Stimulated activated CD4-positive, alpha-beta T cell treated with anti-CD3 and anti-CD28 coated beads, Interleukin-1b, Interleukin-23, amount 100 ng/mL, for 48 hours (primary cell): ENCODE measurements at regions not wholly inside any gene's neighbourhood (a gene's known extent, or its start where the extent isn't known, plus 50 kb on each side); places are given as distances from the start of the nearest gene placed in this dataset.
"Not testable (repeated sequence)": the region's sequence is repeated elsewhere in the genome, so short reads cannot be mapped to it uniquely, and the experiment has no call there.

ENCODE experiments used
- DNase-seq: peaks from one replicate; pipeline ENCODE4 v3.0.0-alpha.2; 2020

DNA sequence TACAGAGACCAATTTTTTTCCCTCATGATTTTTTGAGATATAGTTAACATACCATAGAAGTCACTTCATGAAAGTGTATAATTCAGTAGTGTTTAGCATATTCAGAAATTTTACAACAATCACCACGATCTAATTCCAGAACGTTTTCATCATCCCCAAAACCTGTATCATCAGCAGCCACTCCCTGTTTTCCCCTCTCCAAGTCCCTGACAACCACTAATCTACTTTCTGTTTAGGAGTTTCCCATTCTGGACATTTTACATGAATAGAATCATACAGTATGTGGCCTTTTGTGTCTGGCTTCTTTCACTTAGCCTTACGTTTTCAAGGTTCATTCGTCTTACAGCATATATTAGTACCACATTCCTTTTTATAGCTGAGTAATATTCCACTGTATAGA lies 204.2 kb upstream of the PLD5 start:
- no peak for DNase-seq

DNA sequence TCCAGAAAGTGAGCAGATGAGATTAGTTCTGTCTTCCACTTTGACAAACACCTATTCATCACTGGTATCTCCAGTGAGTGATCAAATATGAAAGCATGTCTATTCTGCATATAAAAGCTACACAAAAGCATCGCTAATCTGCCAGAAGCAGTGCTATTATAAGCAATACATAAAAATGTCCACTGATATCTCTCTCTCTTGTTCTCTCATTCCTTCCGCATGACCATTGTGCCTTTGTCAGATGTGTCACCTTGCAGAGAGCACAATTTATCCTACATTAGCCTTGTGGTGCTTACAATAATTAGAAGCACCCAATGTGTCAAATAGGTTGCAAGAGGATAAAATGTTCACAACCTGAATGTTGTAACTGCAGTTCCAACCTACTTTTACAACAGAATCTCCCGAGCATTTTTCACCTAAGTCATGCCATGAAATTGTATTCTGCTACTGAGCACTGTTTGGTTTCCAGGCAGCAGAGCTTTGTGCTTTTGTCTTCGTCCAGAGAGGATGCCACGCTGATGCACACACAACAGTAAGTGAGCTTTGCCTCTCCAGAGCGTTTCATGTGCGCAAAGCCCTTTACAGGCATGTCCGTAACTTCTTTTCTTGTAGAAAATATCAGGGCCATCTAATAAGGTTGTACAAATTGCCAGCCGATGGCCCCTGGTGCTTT lies 198.7 kb upstream of the PLD5 start:
- no peak for DNase-seq

DNA sequence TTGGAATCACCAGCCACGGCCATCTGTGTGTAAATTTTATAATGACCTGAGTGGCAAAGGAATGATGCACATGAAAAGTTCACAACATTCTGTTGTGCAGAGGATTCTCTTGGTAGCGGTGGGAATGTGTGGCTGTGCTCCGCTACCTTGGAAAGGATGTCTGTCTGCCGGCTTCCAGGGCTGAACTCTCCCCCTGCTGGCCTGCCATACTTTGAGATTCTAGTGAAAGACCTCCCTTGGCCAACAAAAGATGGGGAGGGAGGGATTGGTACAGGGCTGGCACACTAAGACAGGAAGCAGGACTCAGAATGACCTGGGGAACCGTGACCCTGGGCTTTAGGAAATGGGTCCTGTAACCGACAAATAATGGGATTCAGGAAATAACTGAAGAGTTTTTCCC lies 194.5 kb upstream of the PLD5 start:
- no peak for DNase-seq

DNA sequence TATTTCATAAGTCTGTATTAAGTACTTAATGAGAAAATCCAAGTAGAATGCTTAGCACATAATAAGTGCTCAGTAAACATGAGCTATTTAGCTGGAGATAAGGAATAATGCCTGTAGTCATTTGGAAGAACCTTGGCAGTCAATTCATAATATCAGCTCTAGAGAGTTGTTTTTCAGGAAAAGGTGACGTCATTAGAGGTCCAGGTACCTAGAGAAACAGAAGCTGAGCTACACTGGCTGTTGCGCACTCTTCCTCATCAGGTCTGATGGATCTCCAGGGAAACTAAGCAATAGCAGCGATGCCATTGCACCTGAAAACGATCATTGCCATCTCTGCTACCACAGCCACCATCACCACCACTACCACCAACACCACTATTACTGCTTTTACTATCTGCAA lies 187.8 kb upstream of the PLD5 start:
- no peak for DNase-seq

DNA sequence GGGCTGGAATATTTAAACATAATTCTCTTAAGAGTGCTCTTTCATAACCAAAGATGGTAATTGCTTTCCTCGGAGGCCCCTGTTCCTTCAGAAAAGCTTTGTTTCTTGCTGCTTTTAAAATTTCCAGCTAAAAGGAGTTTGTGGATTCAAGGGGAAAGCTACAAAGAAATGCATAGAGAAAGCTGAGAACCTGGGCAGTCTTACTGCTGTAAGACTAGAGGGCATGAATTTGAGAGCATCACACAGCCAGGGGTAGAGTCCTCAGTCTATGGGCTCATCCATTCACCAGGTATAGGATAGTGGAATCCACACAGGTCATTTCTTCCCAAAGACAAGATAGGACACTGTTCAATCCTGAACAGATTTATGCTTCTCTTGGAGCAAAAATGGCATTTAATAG lies 186.3 kb upstream of the PLD5 start:
- DNase-seq = no peak

DNA sequence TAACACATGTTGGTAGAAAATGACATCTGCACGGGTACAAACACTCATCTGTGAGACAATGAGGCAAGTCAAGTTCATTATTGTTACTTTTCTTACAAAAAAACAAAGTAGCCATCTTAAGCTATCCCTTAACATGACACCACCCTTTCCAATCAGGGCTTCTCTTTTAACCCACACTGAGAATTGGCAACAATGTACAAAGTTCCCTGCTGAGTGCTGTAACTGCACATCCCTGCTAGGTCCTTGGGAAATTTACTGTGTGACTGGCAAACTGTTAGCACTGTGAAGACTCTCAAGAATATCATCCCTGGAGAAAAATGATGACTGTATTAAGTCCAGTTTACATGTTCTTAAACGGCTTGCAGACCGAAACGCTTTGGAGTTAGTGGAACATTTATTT lies 185.8 kb upstream of the PLD5 start:
- no peak for DNase-seq

DNA sequence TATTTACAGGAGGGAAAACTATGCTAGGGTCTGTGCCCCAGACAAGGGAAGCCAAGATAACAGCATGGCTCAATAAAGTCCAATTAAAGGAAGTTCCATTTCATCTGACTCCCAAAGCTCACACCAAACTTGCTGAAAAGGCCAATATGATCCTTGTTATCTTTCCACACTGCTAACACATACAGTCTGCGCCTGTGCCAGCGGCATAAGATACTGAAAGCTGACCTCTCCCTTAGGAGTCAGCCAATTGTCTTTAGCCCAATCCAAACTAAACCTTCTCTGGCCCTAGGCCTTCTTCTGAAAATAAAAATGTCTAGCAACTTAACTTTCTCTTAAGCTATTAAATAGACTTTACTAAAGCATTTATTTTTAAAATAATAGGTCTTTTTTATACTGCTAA lies 179.0 kb upstream of the PLD5 start:
- DNase-seq = no peak

DNA sequence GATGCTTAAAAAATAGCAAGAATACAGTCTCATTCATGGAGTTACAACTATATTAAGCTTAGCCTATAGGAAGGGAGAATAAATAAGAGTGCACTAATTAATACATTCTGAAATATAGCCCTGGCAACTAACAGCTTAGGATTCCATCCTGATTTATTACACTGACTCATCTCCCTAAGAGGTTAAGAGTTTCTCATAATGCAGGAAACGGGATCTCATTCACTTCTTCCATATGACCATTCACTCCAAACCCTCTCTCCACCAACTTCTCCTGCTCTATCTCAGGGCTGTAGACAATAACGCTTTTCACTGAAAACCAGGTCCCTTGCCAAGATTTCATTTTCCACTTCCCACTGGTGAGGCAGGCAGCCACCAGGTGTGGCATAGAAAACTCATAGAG lies 168.5 kb upstream of the PLD5 start:
- no peak for DNase-seq

DNA sequence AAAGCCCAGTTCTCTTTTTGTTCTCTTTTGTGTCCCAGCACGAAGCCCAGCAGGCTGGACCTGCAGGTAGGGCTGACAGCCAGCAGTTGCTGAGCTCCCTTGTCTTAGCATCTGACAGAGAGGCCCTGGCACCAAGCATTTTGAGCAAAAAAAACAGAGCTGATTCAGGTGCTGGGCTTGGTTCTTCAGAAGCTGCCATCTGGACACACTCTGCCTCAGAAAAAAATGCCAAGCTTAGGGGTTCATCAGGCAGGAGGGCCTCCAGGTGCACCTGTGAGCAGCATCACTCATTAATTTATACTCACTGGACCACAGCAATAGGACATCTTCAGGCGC lies 167.1 kb upstream of the PLD5 start:
- DNase-seq = no peak

DNA sequence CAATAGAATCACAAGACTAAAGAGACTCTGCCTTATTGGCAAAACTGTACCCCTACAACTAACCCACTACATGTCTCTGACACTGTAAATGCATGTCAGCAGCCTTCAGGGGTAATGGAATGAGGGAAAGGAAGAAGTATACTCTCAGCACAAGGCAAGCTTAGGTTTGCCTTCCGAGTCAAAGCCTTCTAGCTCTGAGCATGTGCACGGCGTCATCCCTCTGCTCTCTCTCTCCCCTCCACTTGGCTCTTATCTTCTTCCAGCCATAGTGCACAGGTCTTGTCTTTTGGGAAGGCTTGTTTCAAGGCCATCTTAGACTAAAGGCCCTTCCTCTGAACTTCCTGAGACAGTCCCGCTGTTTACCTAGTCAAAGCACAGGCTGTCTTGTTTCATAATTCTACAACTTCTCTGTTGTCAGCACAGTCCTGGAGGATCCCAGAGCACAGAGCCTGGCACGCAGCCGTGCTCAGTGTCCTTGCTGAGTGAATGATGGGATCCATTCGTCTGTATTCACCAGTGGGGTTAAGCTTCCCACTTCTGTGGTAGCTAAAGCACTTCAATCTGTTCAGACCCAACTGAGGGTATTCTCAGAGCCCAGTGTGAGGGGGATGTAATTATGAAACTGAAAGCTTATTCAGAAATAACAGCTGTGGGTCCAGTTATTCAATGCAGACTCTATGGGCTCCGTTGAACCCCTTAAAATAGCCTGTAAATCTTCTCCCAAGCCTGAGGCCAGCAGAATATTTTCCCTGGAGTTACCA lies 166.5 kb upstream of the PLD5 start:
- DNase-seq = no peak

DNA sequence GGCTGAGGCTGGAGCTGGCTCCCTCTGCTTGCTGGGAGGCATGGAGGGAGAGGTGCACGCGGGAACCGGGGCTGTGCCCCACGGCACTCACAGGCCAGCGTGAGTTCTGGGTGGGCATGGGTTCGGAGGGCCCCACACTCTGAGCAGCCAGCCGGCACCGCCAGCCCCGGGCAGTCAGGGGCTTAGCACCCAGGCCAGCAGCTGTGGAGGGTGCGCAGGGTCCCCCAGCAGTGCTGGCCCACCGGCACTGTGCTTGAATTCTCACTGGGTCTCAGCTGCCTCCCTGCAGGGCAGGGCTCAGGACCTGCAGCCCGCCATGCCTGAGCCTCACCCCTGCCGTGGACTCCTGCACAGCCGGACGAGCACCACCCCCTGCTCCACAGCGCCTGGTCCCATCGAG lies 164.9 kb upstream of the PLD5 start:
- DNase-seq = no peak

DNA sequence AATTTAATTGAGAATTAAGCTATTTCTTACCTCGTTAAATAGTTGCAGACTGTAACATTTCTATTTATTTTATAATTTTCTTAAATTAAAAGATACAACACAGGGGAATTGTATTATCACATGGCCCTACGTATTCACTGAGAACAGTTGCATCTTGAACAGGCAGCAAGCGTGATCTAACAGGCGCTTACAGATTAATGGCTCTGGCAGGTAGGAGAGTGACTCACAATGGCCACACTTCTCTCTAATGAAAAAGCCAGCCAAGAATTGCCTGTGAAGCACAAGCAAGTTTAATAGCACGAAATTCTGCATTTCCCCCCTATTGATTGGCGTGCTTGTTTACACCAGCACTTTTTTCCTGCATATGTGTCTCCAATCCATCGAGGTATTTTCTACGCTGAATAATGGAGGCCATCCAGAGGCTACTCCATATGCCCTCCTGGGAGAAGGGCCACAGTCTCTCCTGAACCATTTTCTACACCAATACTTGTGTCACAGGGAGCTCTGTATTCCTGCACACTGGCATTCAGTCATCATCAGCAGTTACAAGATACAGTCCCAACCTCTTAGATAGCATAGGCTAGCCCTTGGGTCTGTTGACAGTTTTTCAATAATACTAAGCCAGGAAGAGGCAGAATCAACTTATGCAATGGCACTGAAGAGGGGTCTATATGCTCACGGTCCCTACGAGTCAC lies 150.6 kb upstream of the PLD5 start:
- DNase-seq = no peak

DNA sequence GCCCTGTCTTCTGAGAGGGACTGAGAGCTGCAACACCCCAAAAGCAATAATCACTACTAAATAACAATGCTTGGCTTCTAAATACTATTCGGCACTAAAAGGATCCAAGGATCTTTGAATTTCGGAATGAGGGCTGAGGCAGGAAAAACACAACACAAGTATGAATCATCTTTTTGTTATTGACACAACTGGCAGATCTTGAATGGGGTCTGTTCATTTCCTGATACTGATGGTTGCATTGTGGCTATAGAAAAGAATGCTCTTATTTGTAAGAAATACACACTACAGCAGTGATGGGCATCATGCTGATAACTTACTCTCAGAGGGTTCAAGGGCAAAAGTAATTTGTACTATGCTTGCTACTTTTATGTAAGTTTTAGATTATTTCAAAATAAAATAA lies 149.2 kb upstream of the PLD5 start:
- no peak for DNase-seq

DNA sequence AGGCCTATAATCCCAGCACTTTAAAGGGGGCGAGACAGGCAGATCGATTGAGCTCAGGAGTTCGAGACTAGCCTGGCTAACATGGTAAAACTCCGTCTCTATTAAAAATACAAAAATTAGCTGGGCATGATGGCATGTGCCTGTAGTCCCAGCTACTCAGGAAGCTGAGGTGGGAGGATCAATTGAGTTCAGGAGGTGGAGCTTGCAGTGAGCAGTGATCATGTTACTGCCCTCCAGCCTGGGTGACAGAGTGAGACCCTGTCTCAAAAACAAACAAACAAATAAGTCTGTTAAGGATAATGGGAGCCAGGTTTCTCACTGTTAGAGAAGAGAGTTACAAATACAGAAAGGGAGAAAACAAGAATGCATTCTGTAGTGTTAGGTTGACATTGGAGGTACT lies 148.7 kb upstream of the PLD5 start:
- DNase-seq = not testable (repeated sequence)

DNA sequence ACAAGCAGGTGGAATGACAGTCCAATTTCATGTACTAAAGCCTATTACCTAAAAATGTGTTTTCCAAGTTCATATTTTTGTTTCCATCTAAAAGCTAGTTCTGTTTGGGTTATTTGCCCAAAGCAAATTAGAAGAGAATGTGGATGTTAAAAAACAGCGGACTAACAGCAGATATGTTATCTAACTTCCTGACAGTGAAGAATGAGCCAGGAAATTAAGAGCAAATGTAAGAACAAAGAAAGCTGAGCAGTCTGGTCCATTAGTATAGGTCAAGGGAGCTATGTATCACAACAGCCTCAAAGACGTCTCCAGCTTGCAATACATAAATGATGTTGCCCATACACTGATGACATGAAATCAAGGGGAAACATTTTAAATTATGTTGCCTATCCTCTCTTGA lies 145.5 kb upstream of the PLD5 start:
- DNase-seq = no peak

DNA sequence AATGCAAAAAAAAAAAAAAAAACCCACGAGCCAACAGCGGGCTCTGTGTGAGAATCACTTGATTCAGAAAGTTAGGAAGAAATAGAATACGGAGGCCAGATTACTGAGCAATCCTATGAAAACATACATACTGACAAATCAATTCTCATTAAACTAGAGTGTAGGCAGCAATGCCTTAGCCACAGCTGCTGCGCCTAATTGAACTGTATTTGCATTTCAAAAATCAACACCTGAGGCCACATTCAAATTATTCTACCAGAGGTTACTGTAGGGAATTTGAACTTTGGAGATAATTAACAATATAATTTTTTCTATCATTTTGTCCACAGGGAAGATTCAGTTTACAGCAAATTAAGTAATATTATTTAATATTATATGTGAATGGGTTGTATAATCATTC lies 138.4 kb upstream of the PLD5 start:
- no peak for DNase-seq

DNA sequence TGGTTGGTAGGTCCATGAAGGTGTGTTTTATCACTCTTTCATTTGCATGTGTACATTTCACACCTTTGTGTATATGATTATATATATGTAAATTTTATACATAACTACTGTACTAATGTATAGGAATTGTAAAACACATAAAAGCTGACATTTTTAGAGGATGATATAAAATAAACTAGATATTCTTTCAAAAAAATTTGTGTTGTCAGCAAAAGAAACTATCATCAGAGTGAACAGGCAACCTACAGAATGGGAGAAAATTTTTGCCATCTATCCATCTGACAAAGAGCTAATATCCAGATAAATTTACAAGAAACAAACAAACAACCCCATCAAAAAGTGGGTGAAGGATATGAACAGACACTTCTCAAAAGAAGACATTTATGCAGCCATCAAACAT lies 129.3 kb upstream of the PLD5 start:
- not testable (repeated sequence) for DNase-seq

DNA sequence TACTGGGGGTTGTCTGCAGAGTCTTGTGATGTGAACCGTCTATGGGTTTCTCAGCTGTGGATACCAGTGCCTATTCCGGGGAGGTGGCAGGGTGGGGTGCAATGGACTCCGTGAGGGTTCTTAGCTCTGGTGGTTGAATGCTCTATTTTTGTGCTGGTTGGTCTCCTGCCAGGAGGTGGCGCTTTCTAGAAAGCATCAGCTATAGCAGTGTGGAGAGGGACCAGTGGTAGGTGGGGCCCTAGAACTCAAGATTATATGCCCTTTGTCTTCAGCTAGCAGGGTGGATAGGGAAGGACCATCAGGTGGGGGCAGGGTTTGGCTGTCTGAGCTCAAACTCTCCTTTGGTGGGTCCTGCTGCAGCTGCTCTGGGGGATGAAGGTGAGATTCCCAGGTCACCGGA lies 127.3 kb upstream of the PLD5 start:
- DNase-seq = no peak

DNA sequence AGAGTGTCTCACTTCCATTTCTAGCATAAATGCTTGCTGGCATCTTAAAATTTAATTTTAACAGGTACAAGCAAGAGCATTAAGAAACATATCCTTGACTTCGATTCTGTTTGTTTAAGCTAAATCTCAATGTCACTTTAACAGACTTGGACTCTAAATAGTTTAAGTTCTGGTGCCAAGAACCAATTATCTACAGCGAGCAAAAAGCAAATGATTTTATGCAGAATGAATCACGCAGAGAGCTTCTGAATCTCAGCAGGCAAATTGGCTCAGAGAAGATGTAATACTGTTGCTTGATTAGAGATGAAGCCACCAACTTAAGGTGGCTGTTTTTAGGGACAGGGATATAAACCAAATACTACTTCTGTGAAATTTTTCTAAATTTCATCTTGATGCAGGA lies 117.0 kb upstream of the PLD5 start:
- no peak for DNase-seq

DNA sequence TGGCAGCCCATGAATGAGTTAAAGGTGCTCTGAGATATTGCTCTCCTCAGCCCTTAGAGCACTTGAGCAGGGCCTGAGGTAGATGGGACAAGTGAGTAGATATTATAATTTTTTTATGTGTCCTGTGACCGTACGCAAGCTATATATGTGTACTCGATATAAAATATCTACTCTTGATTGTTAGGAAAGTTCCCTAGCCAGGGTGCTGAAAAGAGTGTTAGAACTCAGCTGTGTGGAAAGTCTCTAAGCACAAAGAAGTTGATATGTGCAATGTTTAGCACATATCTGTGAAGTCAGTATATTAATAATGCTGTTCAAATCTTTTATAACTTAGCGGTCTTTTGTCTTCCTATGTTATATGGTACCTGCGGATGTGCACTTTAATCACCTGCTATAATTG lies 114.6 kb upstream of the PLD5 start:
- no peak for DNase-seq

DNA sequence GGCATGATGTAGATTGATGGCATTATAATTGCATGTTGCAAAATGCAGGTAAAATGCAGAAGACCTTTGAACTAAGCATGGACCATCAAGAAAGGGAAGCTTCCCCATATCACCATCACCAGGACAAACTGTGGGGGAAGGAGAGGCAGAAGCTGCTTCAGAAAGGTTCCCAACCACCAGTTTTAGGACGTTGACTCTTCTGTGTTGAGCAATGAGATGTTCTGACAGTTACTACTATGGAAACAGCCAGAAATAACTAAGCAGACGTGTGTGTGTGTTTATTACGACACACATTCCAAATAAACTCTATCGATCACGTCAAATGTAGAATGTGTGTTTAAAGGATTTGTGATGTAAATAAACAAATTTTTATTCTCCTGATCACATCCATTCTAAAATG lies 110.2 kb upstream of the PLD5 start:
- DNase-seq = no peak

DNA sequence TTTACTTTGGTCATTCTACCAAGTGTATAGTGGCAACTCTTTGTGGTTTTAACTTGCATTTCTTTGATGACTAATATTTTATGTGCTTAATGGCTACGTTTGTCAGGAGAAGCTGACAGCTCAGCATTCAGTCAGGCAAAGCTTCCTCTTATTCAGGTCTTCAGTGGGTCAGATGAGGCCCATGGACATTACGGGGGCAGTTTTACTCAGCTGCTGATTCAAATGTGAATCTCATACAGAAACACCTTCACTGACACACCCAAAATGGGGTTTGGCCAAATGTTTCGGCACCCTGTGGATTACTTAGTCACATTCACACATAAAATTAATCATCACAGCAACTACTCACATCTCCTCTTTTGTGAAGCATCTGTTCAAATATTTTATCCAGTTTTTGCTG lies 104.9 kb upstream of the PLD5 start:
- no peak for DNase-seq

DNA sequence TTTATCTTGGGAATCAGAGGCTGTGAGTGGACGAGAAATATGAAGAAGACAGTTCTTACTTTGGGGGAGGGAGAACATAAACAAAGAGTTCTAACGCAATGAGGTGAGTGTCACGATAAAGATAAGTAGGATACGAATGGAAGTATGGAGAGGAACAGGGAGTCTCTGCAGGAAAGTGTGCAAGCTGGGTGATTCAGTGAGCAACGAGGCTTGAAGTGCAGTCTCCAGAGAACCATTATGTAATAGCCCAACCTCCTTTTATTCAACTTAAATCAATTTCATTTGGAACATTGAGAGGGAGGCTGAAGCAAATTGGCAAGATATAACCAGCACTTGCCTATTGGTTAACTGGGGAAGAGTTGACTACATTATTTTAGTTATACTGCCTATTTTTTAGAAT lies 99.3 kb upstream of the PLD5 start:
- DNase-seq = no peak

DNA sequence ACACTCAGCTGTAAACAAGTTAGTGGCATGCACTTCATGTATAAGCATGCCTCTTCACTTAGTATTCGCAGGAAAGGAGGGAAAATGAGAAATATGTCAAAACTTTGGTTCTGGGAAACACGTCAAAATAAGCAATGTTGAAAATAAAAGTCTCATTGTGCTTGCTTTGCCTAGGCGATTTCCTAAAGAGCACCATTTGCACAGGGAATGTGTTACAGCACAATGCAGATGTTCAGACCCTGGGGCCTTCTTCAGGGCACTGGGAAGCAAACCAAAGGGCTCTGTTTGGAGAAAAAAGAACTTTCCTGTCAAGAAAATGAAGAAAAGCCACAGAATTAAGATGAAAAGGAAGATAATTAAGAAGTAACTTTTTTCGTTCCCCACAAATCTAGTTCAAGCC lies 98.6 kb upstream of the PLD5 start:
- DNase-seq = no peak
